GM18868 (cell line): ENCODE measurements at regions not wholly inside any gene's neighbourhood (a gene's known extent, or its start where the extent isn't known, plus 50 kb on each side); places are given as distances from the start of the nearest gene placed in this dataset.

Source experiments
- ATAC-seq: cut with Tn5 transposase; IDR thresholded peaks from one replicate; pipeline ENCODE4 v1.9.1; 2021; ENCODE audit warnings: mild to moderate bottlenecking, moderate library complexity; ENCODE audit not compliant: unreplicated experiment

- ATAC-seq, result no peak
These were observed 184.4 kb downstream of the CHST1 start for GRCh38 chr11:45481026-45481425.

DNA sequence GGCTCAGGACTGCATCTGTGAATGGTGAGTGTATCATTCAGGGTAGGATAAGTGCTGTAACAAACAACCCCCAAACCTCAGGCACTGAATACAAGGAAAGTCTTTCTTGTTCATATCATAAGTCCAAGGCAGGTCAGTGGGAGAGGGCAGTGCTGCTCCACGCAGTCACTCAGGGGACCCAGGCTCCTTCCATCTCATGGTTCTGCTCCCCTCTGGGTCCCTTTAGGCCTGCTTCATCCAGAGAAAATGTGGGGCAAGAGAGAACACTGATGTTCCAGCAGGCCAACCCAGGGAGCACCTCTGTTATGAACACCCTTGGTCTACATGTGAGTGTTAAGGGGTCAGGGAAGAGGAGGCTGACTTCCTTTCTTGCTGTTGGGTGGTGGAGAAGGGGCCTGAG is 187.8 kb downstream of the CHST1 start:
- ATAC-seq, result no peak

DNA sequence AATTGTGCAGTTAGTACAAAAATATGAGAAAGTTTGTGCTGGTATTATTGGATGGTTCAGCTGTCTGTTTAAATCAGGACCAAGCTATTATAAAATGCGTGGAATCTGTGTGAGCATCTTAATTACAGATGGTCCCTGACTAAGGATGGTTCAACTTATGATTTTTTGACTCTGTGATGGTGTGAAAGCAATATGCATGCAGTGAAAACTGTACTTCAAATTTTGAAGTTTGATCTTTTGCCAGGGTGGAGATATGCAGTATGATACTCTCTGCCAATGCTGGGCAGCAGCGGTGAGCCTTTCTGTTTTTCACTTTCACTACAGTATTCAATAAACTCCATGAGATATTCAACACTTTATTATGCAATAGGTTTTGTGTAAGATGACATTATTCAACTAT is 189.3 kb downstream of the CHST1 start:
- no peak for ATAC-seq

GRCh38 chr11:45475173-45475572 is 189.0 kb upstream of the SYT13 start:
- ATAC-seq, result no peak

DNA sequence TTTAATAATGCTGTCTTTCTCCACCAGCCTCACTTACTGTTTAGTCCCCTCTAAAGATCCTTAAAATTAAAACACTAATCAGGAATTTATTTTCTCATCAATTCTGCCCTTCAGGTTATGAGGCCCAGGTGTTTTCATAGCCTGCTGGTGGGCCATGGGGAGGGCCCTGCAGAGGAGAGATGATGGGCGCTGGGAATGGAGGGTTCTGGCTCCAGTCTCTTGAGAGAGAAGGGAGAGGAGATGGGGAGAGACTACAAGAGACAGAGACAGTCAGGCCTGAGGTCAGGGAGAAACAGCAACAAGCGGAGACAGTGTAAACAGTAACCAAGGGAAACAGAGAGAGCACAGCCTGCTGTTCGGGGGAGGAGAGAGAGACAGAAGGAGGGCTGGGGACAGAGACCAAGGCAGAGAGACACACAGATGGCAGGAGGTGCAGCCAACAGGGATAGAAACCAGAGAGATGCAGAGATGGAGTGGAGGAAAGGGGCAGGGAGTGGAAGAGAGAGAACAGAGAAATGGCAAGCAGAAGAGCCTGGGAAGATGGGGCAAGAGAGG is 187.3 kb upstream of the SYT13 start:
- ATAC-seq, result no peak

DNA sequence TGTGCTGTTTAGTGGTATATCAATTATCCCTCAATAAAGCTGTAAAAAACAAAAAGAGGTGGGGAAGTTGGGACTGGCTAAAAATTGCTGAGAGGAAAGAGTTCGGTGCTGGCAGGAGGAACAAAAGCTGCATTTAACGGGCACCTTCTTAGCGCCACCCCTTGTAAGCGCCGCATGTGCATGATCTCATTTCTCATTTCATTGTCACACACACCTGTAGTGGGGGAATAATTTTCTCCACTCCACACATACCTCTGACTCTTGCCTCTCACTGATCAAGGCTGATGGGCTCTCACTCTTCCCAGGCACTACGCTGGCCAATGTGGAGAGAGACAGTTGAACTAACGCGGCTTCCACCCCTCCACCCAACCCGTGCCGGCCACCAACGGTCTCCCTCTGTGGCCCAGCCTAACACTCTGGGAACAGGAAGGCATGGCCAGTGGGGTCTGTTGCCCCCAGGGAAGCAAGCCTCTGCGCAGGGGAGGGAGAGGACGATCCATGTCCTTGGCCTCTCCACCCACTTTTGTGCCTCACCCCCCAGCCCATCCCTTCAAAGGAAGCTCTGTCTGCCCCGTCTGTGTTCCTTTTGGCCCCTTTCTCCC is 186.7 kb upstream of the SYT13 start:
- ATAC-seq, result no peak

DNA sequence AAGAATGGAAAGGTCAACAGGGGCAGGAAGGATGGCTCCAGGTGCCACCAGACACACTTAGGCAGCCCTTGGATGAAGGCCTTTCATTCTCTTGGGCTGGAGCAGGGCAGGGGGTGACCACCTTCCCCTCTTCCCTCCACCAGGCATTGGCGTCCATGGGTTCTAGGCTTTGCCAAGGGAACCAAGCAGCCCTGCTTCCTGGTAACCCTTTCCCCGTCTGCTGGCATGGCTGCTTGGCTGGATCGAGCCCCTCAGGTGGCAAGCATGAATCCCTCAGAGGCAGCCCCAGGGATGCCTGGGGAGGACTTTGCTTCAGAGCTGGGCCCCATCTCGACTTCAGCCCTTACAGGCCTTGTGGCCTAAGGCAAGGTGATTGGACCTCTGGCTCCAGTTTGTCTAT is 185.1 kb upstream of the SYT13 start:
- no peak for ATAC-seq

DNA sequence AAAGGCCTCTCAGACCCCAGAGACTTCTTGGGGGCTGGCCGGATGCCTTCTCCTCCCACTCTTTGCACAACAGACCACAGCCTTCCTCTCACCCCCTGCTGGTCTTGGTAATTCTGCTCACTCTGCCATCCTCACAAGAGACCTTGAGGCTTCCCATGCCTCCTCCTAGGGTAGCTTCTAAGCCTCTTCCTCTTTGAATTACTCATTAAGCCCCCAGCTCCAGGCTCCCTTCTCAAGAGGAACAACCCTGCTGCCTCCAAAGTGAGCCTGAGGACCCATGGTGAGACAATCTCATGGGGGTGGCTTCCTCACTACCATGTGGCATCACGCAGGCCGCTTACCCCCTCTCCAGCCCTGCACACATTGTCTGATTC is 184.6 kb upstream of the SYT13 start:
- no peak for ATAC-seq

DNA sequence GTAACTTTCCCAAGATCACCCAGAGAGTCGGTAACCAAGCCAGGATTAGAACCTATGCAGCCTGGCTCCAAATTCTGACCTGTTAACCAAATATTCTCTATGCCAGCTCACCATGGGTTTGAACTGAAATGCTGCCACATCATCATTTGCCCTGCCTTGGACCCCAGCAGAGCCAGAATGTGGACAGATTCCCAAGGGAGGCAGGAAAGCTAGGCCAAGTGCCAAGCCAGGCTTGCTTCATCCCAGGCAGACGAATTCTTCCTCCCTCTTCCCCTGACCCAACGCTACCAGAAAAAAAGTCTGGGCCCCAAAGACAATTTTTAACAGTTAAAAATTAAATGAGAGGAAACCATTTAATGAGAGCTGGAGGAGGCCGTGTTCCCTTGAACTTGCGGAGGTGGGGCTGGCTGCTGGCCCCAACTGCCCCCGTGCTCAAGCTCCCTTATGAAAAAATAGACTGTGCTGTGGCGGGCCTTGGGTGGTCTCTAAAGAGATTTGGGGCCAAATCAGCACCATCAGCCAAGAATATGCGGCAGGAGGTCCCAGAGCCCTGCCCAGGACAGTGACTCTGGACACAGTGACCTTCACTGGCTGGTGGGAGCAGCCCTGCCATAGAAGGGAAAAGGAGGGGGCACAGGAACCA is 184.1 kb upstream of the SYT13 start:
- no peak for ATAC-seq

DNA sequence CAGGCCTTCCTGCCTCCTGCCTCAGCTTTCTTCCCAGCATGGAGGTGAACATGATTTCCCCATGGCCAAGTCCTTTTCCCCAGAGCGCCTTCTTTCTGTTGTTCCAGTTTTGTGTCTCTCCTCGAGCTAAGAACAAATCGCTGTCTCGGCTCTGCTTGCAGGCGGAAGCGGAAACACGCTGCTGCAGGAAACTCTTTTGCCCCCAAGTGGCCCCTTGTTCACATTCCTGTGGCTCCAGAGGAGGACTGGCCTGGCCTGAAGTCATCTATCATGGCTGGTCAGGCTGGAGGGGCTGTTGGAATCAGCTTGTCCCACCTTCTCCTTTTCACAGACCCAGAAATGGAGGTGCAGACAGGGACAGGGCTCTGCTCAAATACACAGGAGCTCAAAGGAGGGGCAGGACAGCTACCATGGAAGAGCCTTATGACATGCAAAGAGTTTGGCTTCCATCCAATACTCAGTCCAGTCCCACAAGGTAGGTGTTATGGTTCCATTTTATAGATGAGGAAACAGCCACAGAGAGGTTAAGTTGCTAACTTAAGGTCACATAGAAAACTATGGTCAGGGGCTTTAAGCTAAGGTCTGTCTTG is 182.2 kb upstream of the SYT13 start:
- ATAC-seq, result no peak

DNA sequence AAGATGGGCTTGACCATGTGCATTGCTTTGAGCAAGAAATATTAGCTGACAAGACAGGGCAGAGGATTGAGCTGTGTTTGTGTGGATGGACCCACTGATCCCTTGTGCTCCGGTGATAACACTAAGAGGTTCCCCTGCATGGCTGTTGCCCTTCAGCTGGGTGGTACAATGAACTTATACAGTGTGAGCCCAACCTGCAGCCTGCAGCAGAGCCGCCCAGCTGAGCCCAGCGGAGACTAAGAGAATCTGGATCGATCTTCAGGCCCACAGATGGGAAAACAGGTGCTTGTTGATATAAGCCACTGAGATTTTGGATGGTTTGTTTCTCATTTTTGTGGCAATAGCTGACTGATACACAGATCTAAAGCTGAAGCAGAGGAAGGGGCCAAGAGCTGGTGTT is 177.4 kb upstream of the SYT13 start:
- ATAC-seq, result no peak

GRCh38 chr11:45461514-45461913 is 175.4 kb upstream of the SYT13 start:
- no peak for ATAC-seq

GRCh38 chr11:45459491-45459890 is 173.3 kb upstream of the SYT13 start:
- no peak for ATAC-seq

GRCh38 chr11:45458269-45458668 is 172.1 kb upstream of the SYT13 start:
- no peak for ATAC-seq

DNA sequence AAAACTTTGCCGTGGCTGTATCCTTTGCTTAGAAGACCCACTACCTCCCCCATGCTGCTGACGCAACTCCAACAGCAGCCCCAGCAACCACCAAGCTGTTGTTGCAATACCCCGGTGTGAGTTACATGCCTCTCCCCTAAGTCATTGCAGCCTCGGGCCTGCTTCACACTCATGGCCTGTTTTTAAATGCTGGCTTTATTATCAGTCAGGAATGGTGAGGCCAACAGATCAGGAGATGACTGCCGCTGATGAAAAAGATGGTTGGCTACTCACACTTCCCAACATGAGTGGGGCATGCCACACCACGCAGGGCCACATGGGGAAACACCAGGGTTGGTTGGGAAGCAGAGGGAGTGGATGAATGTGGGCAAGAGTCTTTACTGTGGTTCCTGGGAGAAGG is 171.5 kb upstream of the SYT13 start:
- no peak for ATAC-seq

DNA sequence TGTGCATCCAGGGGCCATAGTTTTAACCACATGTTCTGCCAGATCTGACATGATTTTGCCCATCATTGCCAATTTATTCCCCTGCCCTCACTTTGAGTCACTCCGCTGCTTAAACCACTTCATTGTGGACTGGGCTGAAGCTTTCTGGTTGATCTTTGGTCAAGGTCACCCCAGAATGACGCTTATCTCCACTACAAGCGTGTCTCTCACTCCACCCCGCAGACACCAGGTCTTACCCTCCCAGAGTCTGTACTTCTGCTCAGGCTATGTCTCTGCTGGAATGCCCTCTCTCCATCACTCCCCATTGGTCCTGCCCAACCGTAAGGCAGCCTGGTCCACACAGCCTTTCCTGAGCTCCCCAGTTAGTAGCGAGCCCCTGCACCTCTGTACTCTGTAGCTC is 170.5 kb upstream of the SYT13 start:
- no peak for ATAC-seq

GRCh38 chr11:45455536-45455935 is 169.4 kb upstream of the SYT13 start:
- ATAC-seq, result no peak

DNA sequence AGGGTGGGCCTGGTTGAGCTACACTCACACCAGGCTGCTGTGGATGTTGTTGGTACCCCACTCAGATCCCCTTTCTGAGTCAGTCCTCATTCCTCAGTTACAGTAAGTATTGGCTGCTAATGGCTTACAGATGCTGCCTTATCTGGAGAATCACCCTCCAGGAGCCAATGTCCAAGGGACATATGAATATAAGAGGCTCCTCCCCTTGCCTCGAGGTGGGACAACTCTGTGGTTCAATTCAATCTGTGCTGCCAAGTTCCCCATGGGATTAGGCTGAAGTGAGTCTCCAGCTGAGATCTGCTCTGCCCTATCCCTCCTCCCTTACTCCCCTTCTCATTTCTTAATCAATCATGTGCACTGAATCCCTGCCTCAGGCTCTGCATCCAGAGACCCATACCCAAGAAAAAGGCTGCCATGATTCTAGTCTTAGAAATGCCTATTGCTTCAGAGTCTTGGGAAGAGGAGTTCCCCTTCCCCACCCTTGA is 168.8 kb upstream of the SYT13 start:
- no peak for ATAC-seq

GRCh38 chr11:45453721-45454120 is 167.6 kb upstream of the SYT13 start:
- no peak for ATAC-seq

- ATAC-seq, result no peak
These were observed 165.8 kb upstream of the SYT13 start for GRCh38 chr11:45451766-45452440.

GRCh38 chr11:45450189-45450588 is 164.0 kb upstream of the SYT13 start:
- no peak for ATAC-seq
